C4-2B (cell line): ENCODE measurements at regions not wholly inside any gene's neighbourhood (a gene's known extent, or its start where the extent isn't known, plus 50 kb on each side); places are given as distances from the start of the nearest gene placed in this dataset.

ENCODE experiments used
- ZFX ChIP-seq: fragments of 450-650 bp; IDR thresholded peaks from 2 replicates; pipeline ENCODE4 v1.6.1; 2017
- TF ChIP-seq, protein P1 (sequence below): fragments of 450-650 bp; conservative IDR thresholded peaks from 2 replicates; pipeline ENCODE4 v1.5.1; 2017; ENCODE audit warnings: mild to moderate bottlenecking

DNA sequence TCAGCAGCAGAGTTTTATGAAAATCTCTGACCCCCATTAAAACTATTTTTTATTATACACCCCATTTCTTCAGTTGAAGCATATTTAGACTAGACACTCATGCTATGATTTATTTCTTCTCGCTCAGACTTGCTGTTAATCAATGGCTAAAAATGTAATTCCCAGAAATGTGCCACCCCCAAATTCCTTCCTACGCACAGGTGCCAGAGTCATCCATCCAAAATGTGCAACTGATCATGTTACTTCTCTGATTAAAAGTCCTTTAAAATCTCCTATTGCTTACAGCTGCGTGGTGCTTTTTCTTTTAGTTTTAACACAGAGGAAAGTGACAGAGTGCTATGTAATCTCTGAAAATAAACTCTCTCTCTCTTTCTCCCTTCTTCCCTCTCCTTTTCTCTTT, 954.4 kb downstream of the NCAM2 start:
- TF ChIP-seq, protein P1, sequence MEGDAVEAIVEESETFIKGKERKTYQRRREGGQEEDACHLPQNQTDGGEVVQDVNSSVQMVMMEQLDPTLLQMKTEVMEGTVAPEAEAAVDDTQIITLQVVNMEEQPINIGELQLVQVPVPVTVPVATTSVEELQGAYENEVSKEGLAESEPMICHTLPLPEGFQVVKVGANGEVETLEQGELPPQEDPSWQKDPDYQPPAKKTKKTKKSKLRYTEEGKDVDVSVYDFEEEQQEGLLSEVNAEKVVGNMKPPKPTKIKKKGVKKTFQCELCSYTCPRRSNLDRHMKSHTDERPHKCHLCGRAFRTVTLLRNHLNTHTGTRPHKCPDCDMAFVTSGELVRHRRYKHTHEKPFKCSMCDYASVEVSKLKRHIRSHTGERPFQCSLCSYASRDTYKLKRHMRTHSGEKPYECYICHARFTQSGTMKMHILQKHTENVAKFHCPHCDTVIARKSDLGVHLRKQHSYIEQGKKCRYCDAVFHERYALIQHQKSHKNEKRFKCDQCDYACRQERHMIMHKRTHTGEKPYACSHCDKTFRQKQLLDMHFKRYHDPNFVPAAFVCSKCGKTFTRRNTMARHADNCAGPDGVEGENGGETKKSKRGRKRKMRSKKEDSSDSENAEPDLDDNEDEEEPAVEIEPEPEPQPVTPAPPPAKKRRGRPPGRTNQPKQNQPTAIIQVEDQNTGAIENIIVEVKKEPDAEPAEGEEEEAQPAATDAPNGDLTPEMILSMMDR, result no peak
- no peak for TF ChIP-seq ZFX
